Tibial artery (tissue), 4 donors: ENCODE measurements at regions not wholly inside any gene's neighbourhood (a gene's known extent, or its start where the extent isn't known, plus 50 kb on each side); places are given as distances from the start of the nearest gene placed in this dataset.
"Not testable (repeated sequence)": the region's sequence is repeated elsewhere in the genome, so short reads cannot be mapped to it uniquely, and the experiment has no call there.

Experiments
- DNase-seq, 2 donors: peaks; one replicate each; pipeline ENCODE4 v3.0.0-alpha.2; 2019
- H3K27ac ChIP-seq, 2 donors: fragments of 200-600 bp; sonication (generic) in 1 of 2; 1 replicate in 1 of 2; 2 replicates in 1 of 2; pipeline ENCODE4 v1.5.1; 2018 to 2019; ENCODE audit warnings: mild to moderate bottlenecking in 1 of 2
- H3K27me3 ChIP-seq, 2 donors: fragments of 200-600 bp; sonication (generic) in 1 of 2; one replicate each; pipeline versions ENCODE4 v1.5.1 to v1.6.0; 2016 to 2019
- H3K36me3 ChIP-seq, 3 donors: fragments of 200-600 bp; sonication (generic) in 2 of 3; one replicate each; pipeline ENCODE4 v1.5.1; 2016 to 2019; ENCODE audit warnings: mild to moderate bottlenecking in 2 of 3
- H3K4me1 ChIP-seq, 4 donors: fragments of 200-600 bp; sonication (generic) in 2 of 4; 1 replicate in 3 of 4; 2 replicates in 1 of 4; pipeline ENCODE4 v1.5.1; 2016 to 2019
- H3K4me3 ChIP-seq, 2 donors: fragments of 200-600 bp; sonication (generic) in 1 of 2; 1 replicate in 1 of 2; 2 replicates in 1 of 2; pipeline ENCODE4 v1.5.1; 2018 to 2019; ENCODE audit warnings: mild to moderate bottlenecking in 2 of 2
- H3K9me3 ChIP-seq, 3 donors: fragments of 200-600 bp; sonication (generic) in 1 of 3; one replicate each; pipeline ENCODE4 v1.5.1; 2016 to 2019
- CTCF ChIP-seq, 2 experiments: fragments of 200-600 bp in 1 of 2; fragments of 450-650 bp in 1 of 2; IDR thresholded peaks; one replicate each; pipeline ENCODE4 v1.5.1; 2017 to 2019; ENCODE audit warnings: antibody characterized with exemption in 2 of 2, mild to moderate bottlenecking in 1 of 2, moderate library complexity in 1 of 2
- intact Hi-C: fragments of 100-400 bp; cut with DNase I; formaldehyde crosslinking; loops from one replicate; pipeline ENCODE4 v1.15.0; 2023; ENCODE audit warnings: low total_unique reads

- no peak for DNase-seq
- Histone ChIP-seq H3K27ac (no peak overlapping the region), H3K27me3 (no peaks in the 10 kb centered on the region), H3K36me3 (no peaks in the 10 kb centered on the region), H3K4me3 (no peak overlapping the region), H3K4me1 (no peaks in the 10 kb centered on the region), H3K9me3 (peaks cover 0 to 16% (median 0%) of the 10 kb centered on the region in 3 donors)
- TF ChIP-seq CTCF (IDR thresholded peaks at IDR 0.05) = no peak
- intact Hi-C loops = no loop called here
These were observed 738.4 kb downstream of the RNF144A start for GRCh38 chr2:7655629-7656028.

GRCh38 chr2:7657526-7657925 is 740.3 kb downstream of the RNF144A start:
- H3K27ac ChIP-seq, H3K4me3 ChIP-seq, DNase-seq, H3K27me3 ChIP-seq, intact Hi-C loops, H3K4me1 ChIP-seq, H3K36me3 ChIP-seq: not testable (repeated sequence)
- peaks cover 0 to 10% (median 0%) of the 10 kb centered on the region in 3 donors for H3K9me3 ChIP-seq

GRCh38 chr2:7658486-7658885 is 741.3 kb downstream of the RNF144A start:
- no peaks in the 10 kb centered on the region for H3K36me3 ChIP-seq
- H3K9me3 ChIP-seq = peaks cover 0 to 1% (median 0%) of the 10 kb centered on the region in 3 donors
- no peaks in the 10 kb centered on the region for H3K4me1 ChIP-seq
- TF ChIP-seq CTCF (IDR thresholded peaks at IDR 0.05) = no peak
- DNase-seq = no peak
- no peaks in the 10 kb centered on the region for H3K27me3 ChIP-seq
- intact Hi-C loops = no loop called here
- no peak overlapping the region for H3K27ac ChIP-seq
- no peak overlapping the region for H3K4me3 ChIP-seq

- Histone ChIP-seq H3K4me3 (no peak overlapping the region), H3K36me3 (no peaks in the 10 kb centered on the region), H3K9me3 (no peaks in the 10 kb centered on the region), H3K4me1 (no peaks in the 10 kb centered on the region), H3K27me3 (no peaks in the 10 kb centered on the region), H3K27ac (no peak overlapping the region)
- DNase-seq = no peak
- intact Hi-C loops = no loop called here
- no peak for TF ChIP-seq CTCF (IDR thresholded peaks at IDR 0.05)
These were observed 743.6 kb downstream of the RNF144A start for GRCh38 chr2:7660816-7661215.

GRCh38 chr2:7661502-7661901 is 744.3 kb downstream of the RNF144A start:
- Histone ChIP-seq H3K27ac (no peak overlapping the region), H3K9me3 (no peaks in the 10 kb centered on the region), H3K4me3 (no peak overlapping the region), H3K36me3 (no peaks in the 10 kb centered on the region), H3K4me1 (no peaks in the 10 kb centered on the region), H3K27me3 (no peaks in the 10 kb centered on the region)
- no peak for DNase-seq
- TF ChIP-seq CTCF (IDR thresholded peaks at IDR 0.05) = no peak
- intact Hi-C loops = no loop called here

GRCh38 chr2:7665880-7666279 is 748.7 kb downstream of the RNF144A start:
- Histone ChIP-seq H3K36me3 (no peaks in the 10 kb centered on the region), H3K4me1 (no peaks in the 10 kb centered on the region), H3K9me3 (no peaks in the 10 kb centered on the region), H3K27ac (no peak overlapping the region), H3K27me3 (no peaks in the 10 kb centered on the region), H3K4me3 (no peak overlapping the region)
- no peak for TF ChIP-seq CTCF (IDR thresholded peaks at IDR 0.05)
- DNase-seq = no peak
- intact Hi-C loops = no loop called here
